Upper lobe of right lung (tissue), 1 donor: ENCODE measurements at regions not wholly inside any gene's neighbourhood (a gene's known extent, or its start where the extent isn't known, plus 50 kb on each side); places are given as distances from the start of the nearest gene placed in this dataset.

Experiments
- ATAC-seq: fragments of 200-7000 bp; cut with Tn5 transposase; one replicate; pipeline ENCODE4 v1.9.1; 2020; ENCODE audit warnings: mild to moderate bottlenecking, moderate library complexity
- DNase-seq: peaks from one replicate; pipeline ENCODE4 v3.0.0-alpha.2; 2020
- H3K27ac ChIP-seq: fragments of 200-600 bp; one replicate; pipeline ENCODE4 v1.8.0; 2022
- H3K27me3 ChIP-seq: fragments of 200-600 bp; one replicate; pipeline ENCODE4 v1.8.0; 2022; ENCODE audit warnings: mild to moderate bottlenecking
- H3K36me3 ChIP-seq: fragments of 200-600 bp; one replicate; pipeline ENCODE4 v1.8.0; 2022
- H3K4me1 ChIP-seq: fragments of 200-600 bp; one replicate; pipeline ENCODE4 v1.8.0; 2022
- H3K4me3 ChIP-seq: fragments of 200-600 bp; one replicate; pipeline ENCODE4 v1.8.0; 2022; ENCODE audit warnings: mild to moderate bottlenecking
- H3K9me3 ChIP-seq: fragments of 200-600 bp; one replicate; pipeline ENCODE4 v1.8.0; 2022
- intact Hi-C: fragments of 100-400 bp; cut with DNase I; formaldehyde crosslinking; loops from one replicate; pipeline ENCODE4 v1.11.0; 2022
- TF ChIP-seq, protein P1 (sequence below): fragments of 200-600 bp; IDR thresholded peaks from one replicate; pipeline ENCODE4 v1.8.0; 2022; ENCODE audit warnings: antibody characterized with exemption
- donor health status: DM: no; HTN: yes; CAD: no; lungs with severe emphysema.

- ATAC-seq = no peak
- no peaks in the 10 kb centered on the region for H3K27me3 ChIP-seq
- TF ChIP-seq, protein P1, sequence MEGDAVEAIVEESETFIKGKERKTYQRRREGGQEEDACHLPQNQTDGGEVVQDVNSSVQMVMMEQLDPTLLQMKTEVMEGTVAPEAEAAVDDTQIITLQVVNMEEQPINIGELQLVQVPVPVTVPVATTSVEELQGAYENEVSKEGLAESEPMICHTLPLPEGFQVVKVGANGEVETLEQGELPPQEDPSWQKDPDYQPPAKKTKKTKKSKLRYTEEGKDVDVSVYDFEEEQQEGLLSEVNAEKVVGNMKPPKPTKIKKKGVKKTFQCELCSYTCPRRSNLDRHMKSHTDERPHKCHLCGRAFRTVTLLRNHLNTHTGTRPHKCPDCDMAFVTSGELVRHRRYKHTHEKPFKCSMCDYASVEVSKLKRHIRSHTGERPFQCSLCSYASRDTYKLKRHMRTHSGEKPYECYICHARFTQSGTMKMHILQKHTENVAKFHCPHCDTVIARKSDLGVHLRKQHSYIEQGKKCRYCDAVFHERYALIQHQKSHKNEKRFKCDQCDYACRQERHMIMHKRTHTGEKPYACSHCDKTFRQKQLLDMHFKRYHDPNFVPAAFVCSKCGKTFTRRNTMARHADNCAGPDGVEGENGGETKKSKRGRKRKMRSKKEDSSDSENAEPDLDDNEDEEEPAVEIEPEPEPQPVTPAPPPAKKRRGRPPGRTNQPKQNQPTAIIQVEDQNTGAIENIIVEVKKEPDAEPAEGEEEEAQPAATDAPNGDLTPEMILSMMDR = no peak
- no peak for DNase-seq
- intact Hi-C loops = no loop called here
- no peak overlapping the region for H3K27ac ChIP-seq
- no peak overlapping the region for H3K4me3 ChIP-seq
- no peaks in the 10 kb centered on the region for H3K9me3 ChIP-seq
- H3K4me1 ChIP-seq = no peaks in the 10 kb centered on the region
- no peaks in the 10 kb centered on the region for H3K36me3 ChIP-seq
Measured at GRCh38 chr16:54779549-54779948, 151.1 kb upstream of the IRX5 start.

DNA sequence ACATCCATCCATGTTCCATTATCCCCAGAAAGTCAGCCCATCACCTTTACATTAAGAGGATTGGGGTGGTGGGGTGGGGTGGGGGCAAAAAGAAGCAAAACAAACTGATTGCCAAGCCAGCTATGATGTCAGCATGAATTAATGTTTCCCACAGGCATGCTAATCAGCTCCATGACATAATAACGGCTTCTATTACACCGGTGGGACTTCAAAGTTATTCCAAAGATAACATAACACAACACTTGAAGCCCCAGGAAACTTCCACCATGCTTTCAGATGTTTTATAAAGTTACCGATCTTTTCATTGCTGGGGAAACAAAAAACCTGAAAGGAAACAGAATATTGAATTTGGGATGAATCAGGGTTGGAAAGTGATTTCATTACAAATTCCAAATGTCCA lies 155.9 kb upstream of the IRX5 start:
- TF ChIP-seq, protein P1 = no peak
- intact Hi-C loops = no loop called here
- DNase-seq (no peak), ATAC-seq (no peak)
- Histone ChIP-seq H3K4me1 (no peaks in the 10 kb centered on the region), H3K27ac (no peak overlapping the region), H3K36me3 (no peaks in the 10 kb centered on the region), H3K4me3 (no peak overlapping the region), H3K9me3 (no peaks in the 10 kb centered on the region), H3K27me3 (no peaks in the 10 kb centered on the region)

DNA sequence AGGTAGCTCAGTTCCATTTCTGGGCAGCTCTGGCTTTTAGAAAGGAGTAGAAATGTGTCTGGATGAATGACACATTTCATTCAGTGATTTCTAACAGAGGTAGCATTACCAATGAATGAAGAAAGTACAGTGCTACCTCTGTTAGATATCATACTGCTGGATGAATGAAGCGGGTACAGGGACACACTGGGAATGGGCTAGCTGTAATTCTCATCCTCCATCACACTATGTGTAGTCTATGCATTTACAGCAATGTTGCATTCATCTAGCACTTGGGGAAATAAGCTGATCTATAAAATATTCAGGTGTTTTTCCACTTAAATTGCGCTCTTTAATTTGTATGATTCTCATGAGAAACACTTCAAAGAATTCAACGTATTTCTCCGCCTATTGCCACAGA lies 158.3 kb upstream of the IRX5 start:
- DNase-seq (no peak), ATAC-seq (no peak)
- H3K4me3 ChIP-seq = no peak overlapping the region
- intact Hi-C loops = no loop called here
- H3K4me1 ChIP-seq = no peaks in the 10 kb centered on the region
- TF ChIP-seq, protein P1 = no peak
- H3K27me3 ChIP-seq = no peaks in the 10 kb centered on the region
- H3K36me3 ChIP-seq = no peaks in the 10 kb centered on the region
- no peaks in the 10 kb centered on the region for H3K9me3 ChIP-seq
- no peak overlapping the region for H3K27ac ChIP-seq

- TF ChIP-seq, protein P1 = no peak
- Histone ChIP-seq H3K4me3 (no peak overlapping the region), H3K27ac (no peak overlapping the region)
Measured at GRCh38 chr16:54766355-54766754, 164.3 kb upstream of the IRX5 start.

DNA sequence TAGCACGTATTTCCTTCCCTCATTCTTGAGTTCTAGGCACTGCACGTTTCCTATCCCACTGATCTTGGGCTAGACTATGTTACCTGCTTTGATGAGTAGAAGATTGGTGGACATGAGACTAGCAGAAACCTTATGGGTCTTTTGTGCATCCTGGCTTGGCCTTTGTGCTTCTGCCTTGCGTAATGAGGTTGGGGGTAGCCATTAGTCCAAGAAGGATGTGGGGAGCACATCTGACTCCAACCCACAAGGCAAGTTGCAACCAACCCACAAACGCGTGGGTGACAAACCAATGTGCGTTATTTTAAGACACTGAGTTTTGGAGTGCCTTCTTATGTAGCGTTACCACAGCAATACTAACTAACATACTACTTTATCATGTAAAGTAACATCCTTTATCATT lies 180.4 kb upstream of the IRX5 start:
- intact Hi-C loops = no loop called here
- DNase-seq (no peak), ATAC-seq (no peak)
- TF ChIP-seq, protein P1 = no peak
- H3K4me3 ChIP-seq = no peak overlapping the region
- no peaks in the 10 kb centered on the region for H3K36me3 ChIP-seq
- H3K27me3 ChIP-seq = no peaks in the 10 kb centered on the region
- H3K27ac ChIP-seq = no peak overlapping the region
- no peaks in the 10 kb centered on the region for H3K4me1 ChIP-seq
- H3K9me3 ChIP-seq = no peaks in the 10 kb centered on the region

More at GRCh38 chr16:54766355-54766754, 164.3 kb upstream of the IRX5 start:
- no peak for DNase-seq
- no peaks in the 10 kb centered on the region for H3K4me1 ChIP-seq
- intact Hi-C loops = no loop called here
- no peaks in the 10 kb centered on the region for H3K27me3 ChIP-seq
- H3K36me3 ChIP-seq = no peaks in the 10 kb centered on the region
- no peaks in the 10 kb centered on the region for H3K9me3 ChIP-seq
- ATAC-seq = no peak

GRCh38 chr16:54748611-54749190 lies 182.0 kb upstream of the IRX5 start:
- Histone ChIP-seq H3K27me3 (no peaks in the 10 kb centered on the region), H3K4me3 (no peak overlapping the region), H3K36me3 (no peaks in the 10 kb centered on the region), H3K27ac (no peak overlapping the region), H3K9me3 (no peaks in the 10 kb centered on the region), H3K4me1 (no peaks in the 10 kb centered on the region)
- TF ChIP-seq, protein P1 = no peak
- intact Hi-C loops = no loop called here
- no peak for DNase-seq
- no peak for ATAC-seq
